Panc1 (cell line): ENCODE measurements at regions not wholly inside any gene's neighbourhood (a gene's known extent, or its start where the extent isn't known, plus 50 kb on each side); places are given as distances from the start of the nearest gene placed in this dataset.

ENCODE experiments used
- ATAC-seq: fragments of 200-7000 bp; cut with Tn5 transposase; 2 replicates; pipeline ENCODE4 v1.9.1; 2020; ENCODE audit warnings: mild to moderate bottlenecking, moderate library complexity
- BruUV-seq: library from RNA; stranded (reverse); fragments of 400-500 nt; replicated peaks from 2 replicates; lab custom pipeline; 2021; lab: Mats Ljungman, UMichigan
- CTCF ChIA-PET: fragments of 300-600 bp; sonication (Branson Sonifier 250); formaldehyde crosslinking; loops from one replicate; lab custom pipeline; 2022; ENCODE audit warnings: antibody characterized with exemption; lab: Charles Lee
- POLR2A ChIA-PET: fragments of 300-600 bp; sonication (Branson Sonifier 250); formaldehyde crosslinking; loops from one replicate; lab custom pipeline; 2022; ENCODE audit warnings: antibody characterized with exemption; lab: Charles Lee
- DNase-seq: peaks from one replicate; pipeline ENCODE4 v3.0.0-alpha.2; 2010; ENCODE audit warnings: low read depth, low spot score
- H3K27ac ChIP-seq: 2 replicates; pipeline ENCODE4 v1.5.1; 2011; ENCODE audit warnings: mild to moderate bottlenecking, low read length, inconsistent platforms
- H3K27me3 ChIP-seq: fragments of 200-500 bp; sonication (Bioruptor generic); 2 replicates; pipeline ENCODE4 v1.6.0; 2014; ENCODE audit warnings: low read length, inconsistent platforms; ENCODE audit not compliant: control insufficient read depth, insufficient read depth
- H3K36me3 ChIP-seq: fragments of 200-500 bp; sonication (Bioruptor generic); 2 replicates; pipeline ENCODE4 v1.5.1; 2014; ENCODE audit warnings: inconsistent platforms, mild to moderate bottlenecking, low read length, moderate library complexity; ENCODE audit not compliant: control insufficient read depth, insufficient read depth
- H3K4me1 ChIP-seq: 2 replicates; pipeline ENCODE4 v1.5.1; 2011; ENCODE audit warnings: inconsistent platforms, mild to moderate bottlenecking, low read length, moderate library complexity; ENCODE audit not compliant: control insufficient read depth, insufficient read depth
- H3K4me3 ChIP-seq, 2 experiments: 2 replicates each; pipeline ENCODE4 v1.5.1; 2011 to 2012; ENCODE audit warnings: low read depth in 2 of 2, low read length in 2 of 2, mild to moderate bottlenecking in 2 of 2, inconsistent platforms in 1 of 2, moderate library complexity in 1 of 2
- H3K9me3 ChIP-seq: fragments of 200-500 bp; sonication (Bioruptor generic); 2 replicates; pipeline ENCODE4 v1.5.1; 2014; ENCODE audit warnings: low read depth, mild to moderate bottlenecking, inconsistent platforms, low read length, moderate library complexity; ENCODE audit not compliant: control insufficient read depth, insufficient read depth
- CTCF ChIP-seq: fragments of 450-650 bp; IDR thresholded peaks from 2 replicates; pipeline ENCODE4 v1.5.1; 2017; ENCODE audit warnings: mild to moderate bottlenecking
- POLR2AphosphoS5 ChIP-seq: IDR thresholded peaks from 2 replicates; pipeline ENCODE4 v1.6.1; 2012; ENCODE audit warnings: mild to moderate bottlenecking, low read depth, low read length, moderate library complexity
- REST ChIP-seq, 2 experiments: IDR thresholded peaks; 2 replicates each; pipeline ENCODE4 v1.6.1; 2011 to 2012; ENCODE audit warnings: low read depth in 2 of 2, control low read depth in 1 of 2, low read length in 1 of 2, mild to moderate bottlenecking in 1 of 2, moderate library complexity in 1 of 2; ENCODE audit not compliant: insufficient read depth in 1 of 2
- SIN3A ChIP-seq: IDR thresholded peaks from 2 replicates; pipeline ENCODE4 v1.6.1; 2012; ENCODE audit warnings: low read depth, mild to moderate bottlenecking, low read length, moderate library complexity, borderline replicate concordance; ENCODE audit not compliant: insufficient read depth
- TCF7L2 ChIP-seq: IDR thresholded peaks from 2 replicates; pipeline ENCODE4 v1.6.1; 2011; ENCODE audit warnings: mild to moderate bottlenecking, low read depth, low read length, inconsistent platforms
- in situ Hi-C: cut with HindIII; loops from 2 replicates; pipeline ENCODE4 v1.10.0; 2016; ENCODE audit warnings: low sequenced_read_pairs, low pct_unique_long_range_greater_than_20kb
- intact Hi-C: fragments of 100-400 bp; cut with micrococcal nuclease; formaldehyde crosslinking; loops from one replicate; pipeline ENCODE4 v1.10.0; 2022; ENCODE audit not compliant: unreplicated experiment

DNA sequence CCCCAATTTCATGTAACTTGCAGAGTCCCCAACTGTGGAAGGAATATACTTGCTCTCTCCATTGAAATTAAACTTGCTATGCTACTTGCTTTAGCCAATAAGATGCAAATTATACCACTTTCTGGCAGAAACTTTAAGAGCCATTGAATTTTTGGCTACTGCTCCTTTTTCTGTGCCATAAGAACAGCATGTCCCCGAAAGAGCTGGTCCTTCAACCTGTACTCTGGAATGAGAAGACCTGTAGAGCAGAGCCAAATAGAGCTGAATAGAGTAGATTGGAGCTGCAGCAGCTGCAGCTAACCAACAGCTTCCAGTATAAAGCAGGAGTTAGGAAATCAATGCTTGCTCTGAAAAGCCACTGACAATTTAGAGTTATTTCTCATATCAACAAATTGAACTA lies 472.3 kb upstream of the B3GALT2 start:
- ATAC-seq (no peak), DNase-seq (no peak)
- Histone ChIP-seq H3K9me3 (0 out of 2 replicates have a peak, but pooled peaks cover 4% of the 10 kb centered on the region), H3K27ac (no peak overlapping the region), H3K4me1 (no peaks in the 10 kb centered on the region), H3K36me3 (no peaks in the 10 kb centered on the region), H3K27me3 (no peaks in the 10 kb centered on the region), H3K4me3 (no peak overlapping the region)
- ChIA-PET POLR2A (no interaction called here), CTCF (no interaction called here)
- in situ Hi-C loops, result no loop called here
- no TSS peak for BruUV-seq
- intact Hi-C loops, result no loop called here
- TF ChIP-seq REST (IDR thresholded peaks at IDR 0.05; ENCODE audit: insufficient read depth in 1 of 2, low read depth in 2 of 2, low read length in 1 of 2) (no peak), POLR2AphosphoS5 (no peak), TCF7L2 (no peak), SIN3A (no peak), CTCF (no peak)

GRCh38 chr1:193658081-193658480 lies 471.7 kb upstream of the B3GALT2 start:
- in situ Hi-C loops, result no loop called here
- TF ChIP-seq POLR2AphosphoS5 (no peak), REST (IDR thresholded peaks at IDR 0.05; ENCODE audit: insufficient read depth in 1 of 2, low read depth in 2 of 2, low read length in 1 of 2) (no peak), CTCF (no peak), SIN3A (no peak), TCF7L2 (no peak)

More at GRCh38 chr1:193658081-193658480, 471.7 kb upstream of the B3GALT2 start:
- Histone ChIP-seq H3K36me3 (no peaks in the 10 kb centered on the region), H3K4me3 (no peak overlapping the region), H3K9me3 (0 out of 2 replicates have a peak, but pooled peaks cover 4% of the 10 kb centered on the region), H3K4me1 (no peaks in the 10 kb centered on the region), H3K27me3 (no peaks in the 10 kb centered on the region), H3K27ac (no peak overlapping the region)
- ATAC-seq, result no peak
- POLR2A ChIA-PET, result no interaction called here
- DNase-seq, result no peak
- intact Hi-C loops, result no loop called here
- BruUV-seq, result no TSS peak
- CTCF ChIA-PET, result no interaction called here
